Osteoblast (primary cell): ENCODE measurements at regions not wholly inside any gene's neighbourhood (a gene's known extent, or its start where the extent isn't known, plus 50 kb on each side); places are given as distances from the start of the nearest gene placed in this dataset.
"Not testable (repeated sequence)": the region's sequence is repeated elsewhere in the genome, so short reads cannot be mapped to it uniquely, and the experiment has no call there.

Source experiments
- DNase-seq: peaks from one replicate; pipeline ENCODE4 v3.0.0; 2011; ENCODE audit warnings: low spot score, mixed read lengths; ENCODE audit not compliant: insufficient read length; ENCODE audit errors: missing footprints
- H2AFZ ChIP-seq: 2 replicates; pipeline ENCODE4 v1.6.0; 2011; ENCODE audit warnings: mild to moderate bottlenecking, low read length
- H3K27ac ChIP-seq: 2 replicates; pipeline ENCODE4 v1.5.1; 2011; ENCODE audit warnings: mild to moderate bottlenecking, low read depth, low read length, moderate library complexity
- H3K27me3 ChIP-seq: 2 replicates; pipeline ENCODE4 v1.6.0; 2012; ENCODE audit warnings: mild to moderate bottlenecking, control low read depth, inconsistent platforms, low read length, moderate library complexity; ENCODE audit not compliant: insufficient read depth
- H3K36me3 ChIP-seq: 2 replicates; pipeline ENCODE4 v1.5.1; 2011; ENCODE audit warnings: mild to moderate bottlenecking, low read length, control low read depth, moderate library complexity; ENCODE audit not compliant: insufficient read depth
- H3K4me1 ChIP-seq: 2 replicates; pipeline ENCODE4 v1.5.1; 2011; ENCODE audit warnings: mild to moderate bottlenecking, low read length, control low read depth, moderate library complexity; ENCODE audit not compliant: insufficient read depth
- H3K4me2 ChIP-seq: 2 replicates; pipeline ENCODE4 v1.6.0; 2011; ENCODE audit warnings: mild to moderate bottlenecking, low read length; ENCODE audit not compliant: insufficient read depth
- H3K4me3 ChIP-seq: fragments of 200-600 bp; sonication (generic); 3 replicates; pipeline ENCODE4 v1.5.1; 2012; ENCODE audit warnings: mild to moderate bottlenecking, low read length, inconsistent platforms; ENCODE audit not compliant: insufficient read depth
- H3K79me2 ChIP-seq: 2 replicates; pipeline ENCODE4 v1.6.0; 2012; ENCODE audit warnings: mild to moderate bottlenecking, low read length, control low read depth, inconsistent platforms; ENCODE audit not compliant: insufficient read depth
- H3K9me3 ChIP-seq: 2 replicates; pipeline ENCODE4 v1.5.1; 2011; ENCODE audit warnings: low read depth, low read length, control low read depth
- H4K20me1 ChIP-seq: 2 replicates; pipeline ENCODE4 v1.6.0; 2012; ENCODE audit warnings: mild to moderate bottlenecking, low read length, control low read depth; ENCODE audit not compliant: insufficient read depth
- TF ChIP-seq, protein P1 (sequence below): IDR thresholded peaks from 2 replicates; pipeline ENCODE4 v1.5.1; 2011; ENCODE audit warnings: mild to moderate bottlenecking, low read depth, low read length, moderate library complexity; ENCODE audit errors: extremely low read depth

DNA sequence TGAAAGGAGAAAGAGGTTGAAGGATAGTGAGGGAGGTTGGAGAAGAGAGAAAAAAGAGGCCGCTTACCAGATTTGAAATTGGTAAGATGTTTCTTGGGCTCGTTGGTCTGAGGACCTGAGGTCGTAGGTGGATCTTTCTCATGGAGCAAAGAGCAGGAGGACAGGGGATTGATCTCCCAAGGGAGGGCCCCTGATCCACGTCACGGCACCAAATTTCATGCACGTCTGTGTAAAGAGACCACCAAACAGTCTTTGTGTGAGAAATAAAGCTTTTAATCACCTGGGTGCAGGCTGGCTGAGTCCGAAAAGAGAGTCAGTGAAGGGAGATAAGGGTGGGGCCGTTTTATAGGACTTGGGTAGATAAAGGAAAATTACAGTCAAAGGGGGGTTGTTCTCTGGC is 479.7 kb upstream of the SLITRK5 start:
- H2AFZ ChIP-seq, H3K27me3 ChIP-seq, H3K9me3 ChIP-seq, H4K20me1 ChIP-seq, H3K79me2 ChIP-seq, H3K27ac ChIP-seq, H3K4me2 ChIP-seq, H3K36me3 ChIP-seq, H3K4me1 ChIP-seq, DNase-seq, H3K4me3 ChIP-seq: not testable (repeated sequence)

DNA sequence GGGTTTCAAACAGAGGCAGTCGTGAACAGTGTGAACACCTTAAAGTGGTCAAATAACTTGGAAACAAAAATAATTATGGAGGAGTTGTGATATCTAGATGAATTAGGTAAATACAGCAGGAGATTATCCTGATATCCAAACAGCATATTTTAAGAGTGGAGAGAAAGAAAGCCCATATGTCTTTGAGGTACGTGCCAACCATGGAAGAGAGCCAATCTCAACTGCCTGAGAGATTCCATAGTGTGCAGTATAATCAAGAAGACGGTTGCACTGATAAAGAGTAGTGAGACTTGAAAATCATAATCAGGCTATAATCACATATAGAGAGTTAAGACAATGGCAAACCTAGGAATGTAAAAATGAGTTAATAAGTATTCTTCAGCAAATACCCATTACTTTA is 472.8 kb upstream of the SLITRK5 start:
- Histone ChIP-seq H3K4me1 (no peaks in the 10 kb centered on the region), H3K4me3 (no peak overlapping the region), H2AFZ (no peak overlapping the region), H3K27me3 (no peaks in the 10 kb centered on the region), H4K20me1 (no peaks in the 10 kb centered on the region), H3K4me2 (no peak overlapping the region), H3K9me3 (no peaks in the 10 kb centered on the region), H3K79me2 (no peaks in the 10 kb centered on the region), H3K36me3 (no peaks in the 10 kb centered on the region), H3K27ac (no peak overlapping the region)
- no peak for DNase-seq
- TF ChIP-seq, protein P1, sequence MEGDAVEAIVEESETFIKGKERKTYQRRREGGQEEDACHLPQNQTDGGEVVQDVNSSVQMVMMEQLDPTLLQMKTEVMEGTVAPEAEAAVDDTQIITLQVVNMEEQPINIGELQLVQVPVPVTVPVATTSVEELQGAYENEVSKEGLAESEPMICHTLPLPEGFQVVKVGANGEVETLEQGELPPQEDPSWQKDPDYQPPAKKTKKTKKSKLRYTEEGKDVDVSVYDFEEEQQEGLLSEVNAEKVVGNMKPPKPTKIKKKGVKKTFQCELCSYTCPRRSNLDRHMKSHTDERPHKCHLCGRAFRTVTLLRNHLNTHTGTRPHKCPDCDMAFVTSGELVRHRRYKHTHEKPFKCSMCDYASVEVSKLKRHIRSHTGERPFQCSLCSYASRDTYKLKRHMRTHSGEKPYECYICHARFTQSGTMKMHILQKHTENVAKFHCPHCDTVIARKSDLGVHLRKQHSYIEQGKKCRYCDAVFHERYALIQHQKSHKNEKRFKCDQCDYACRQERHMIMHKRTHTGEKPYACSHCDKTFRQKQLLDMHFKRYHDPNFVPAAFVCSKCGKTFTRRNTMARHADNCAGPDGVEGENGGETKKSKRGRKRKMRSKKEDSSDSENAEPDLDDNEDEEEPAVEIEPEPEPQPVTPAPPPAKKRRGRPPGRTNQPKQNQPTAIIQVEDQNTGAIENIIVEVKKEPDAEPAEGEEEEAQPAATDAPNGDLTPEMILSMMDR, result no peak

DNA sequence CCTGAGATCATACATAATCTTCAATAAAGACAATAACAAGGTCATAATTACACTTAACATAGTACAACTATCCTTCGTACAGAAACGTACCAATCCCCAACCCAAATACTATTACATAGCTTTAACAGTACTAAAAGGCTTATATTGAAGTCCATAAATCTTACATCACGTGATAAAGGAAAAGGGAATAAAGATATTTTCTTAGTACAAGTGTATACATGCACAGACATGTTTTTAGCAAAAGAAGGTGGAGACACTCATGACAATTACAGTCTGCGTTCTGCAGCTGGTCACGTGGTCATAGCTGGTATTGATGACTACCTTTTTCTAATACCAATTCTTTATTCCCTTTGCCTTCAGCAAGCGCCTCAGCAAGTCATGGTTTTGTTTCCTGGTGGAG is 464.5 kb upstream of the SLITRK5 start:
- Histone ChIP-seq H3K4me3 (no peak overlapping the region), H3K27me3 (no peaks in the 10 kb centered on the region), H3K9me3 (no peaks in the 10 kb centered on the region), H3K27ac (no peak overlapping the region), H3K4me2 (no peak overlapping the region), H3K79me2 (no peaks in the 10 kb centered on the region), H3K4me1 (no peaks in the 10 kb centered on the region), H4K20me1 (no peaks in the 10 kb centered on the region), H2AFZ (no peak overlapping the region), H3K36me3 (no peaks in the 10 kb centered on the region)
- TF ChIP-seq, protein P1, result no peak
- DNase-seq, result no peak

DNA sequence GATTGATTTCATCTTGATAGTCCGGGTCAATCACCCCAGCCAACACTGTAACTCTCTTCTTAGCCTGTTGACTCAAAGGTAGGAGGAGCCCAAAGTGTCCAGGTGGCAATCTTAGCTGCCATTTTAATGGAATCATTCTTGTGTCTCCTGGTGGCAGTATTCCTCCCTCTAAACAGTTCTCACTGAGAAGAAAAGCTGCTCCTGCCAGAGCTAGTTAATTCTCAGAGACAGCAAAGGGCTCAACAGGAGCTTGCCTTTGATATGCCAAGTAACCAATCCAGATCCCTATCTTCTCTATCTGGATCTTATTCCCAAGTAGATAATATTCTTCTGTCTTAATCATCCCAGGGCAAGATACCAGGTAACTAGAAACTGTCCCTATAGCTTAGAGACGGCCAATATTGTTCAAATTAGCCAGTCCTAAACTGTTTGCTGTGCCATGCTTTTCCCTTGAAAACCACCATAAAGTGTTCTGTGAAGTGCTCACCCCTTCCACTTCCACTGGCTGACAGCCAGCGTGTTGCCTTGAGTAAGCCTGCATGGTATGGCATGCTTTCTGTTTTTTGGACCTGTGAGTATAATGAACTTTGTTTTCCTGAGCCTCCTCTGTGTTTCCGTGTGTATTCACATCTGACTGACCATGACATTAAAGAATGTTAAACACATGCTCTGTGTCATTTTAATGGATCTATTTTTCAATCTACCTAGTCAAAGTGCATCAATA is 463.7 kb upstream of the SLITRK5 start:
- TF ChIP-seq, protein P1, result no peak
- H3K36me3 ChIP-seq, result no peaks in the 10 kb centered on the region
- no peaks in the 10 kb centered on the region for H4K20me1 ChIP-seq
- no peaks in the 10 kb centered on the region for H3K79me2 ChIP-seq
- no peak overlapping the region for H3K4me2 ChIP-seq
- no peak overlapping the region for H3K4me3 ChIP-seq
- H2AFZ ChIP-seq, result no peak overlapping the region
- no peaks in the 10 kb centered on the region for H3K27me3 ChIP-seq
- no peak overlapping the region for H3K27ac ChIP-seq
- no peaks in the 10 kb centered on the region for H3K9me3 ChIP-seq
- no peaks in the 10 kb centered on the region for H3K4me1 ChIP-seq
- DNase-seq, result no peak
